ENCODE measurements at regions not wholly inside any gene's neighbourhood (a gene's known extent, or its start where the extent isn't known, plus 50 kb on each side); places are given as distances from the start of the nearest gene placed in this dataset.
"Not testable (repeated sequence)": the region's sequence is repeated elsewhere in the genome, so short reads cannot be mapped to it uniquely, and the experiment has no call there.

DNA sequence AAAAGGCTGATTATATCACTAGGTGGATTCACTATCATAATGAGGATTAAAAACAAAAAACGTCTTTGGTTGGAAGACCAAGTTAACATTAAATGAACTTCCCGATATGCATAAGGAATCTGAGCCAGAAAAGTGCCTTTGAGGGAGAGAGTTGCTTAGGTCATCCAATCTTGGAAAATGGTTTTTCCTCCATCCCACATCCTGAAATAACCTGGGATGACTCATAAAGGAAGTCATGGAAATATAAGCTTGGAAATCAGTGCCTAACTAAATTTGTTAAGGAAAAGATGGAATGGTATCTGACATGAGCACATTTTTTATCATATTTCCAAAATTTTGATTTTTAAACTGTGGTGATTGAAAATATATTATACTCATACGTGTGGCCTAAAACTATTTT is 66.0 kb downstream of the KBTBD8 start:
- DNase-seq, result no peak

DNA sequence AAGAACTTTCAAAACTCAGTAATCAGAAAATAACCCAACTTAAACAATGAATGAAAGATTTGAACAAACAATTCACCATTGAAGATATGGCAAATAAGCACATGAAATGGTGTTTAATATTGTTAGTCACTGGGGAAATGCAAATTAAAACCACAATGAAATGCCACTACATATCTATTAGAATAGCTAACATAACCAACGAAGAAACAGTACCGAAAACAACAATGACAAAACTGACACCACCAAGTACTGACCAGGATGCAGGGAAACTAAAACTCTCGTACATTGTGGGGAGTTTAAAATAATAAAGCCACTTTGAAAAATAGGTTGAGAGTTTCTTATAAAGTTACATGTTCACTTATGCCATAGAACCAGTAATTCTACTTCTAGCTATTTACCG is 69.1 kb downstream of the KBTBD8 start:
- DNase-seq, result no peak

DNA sequence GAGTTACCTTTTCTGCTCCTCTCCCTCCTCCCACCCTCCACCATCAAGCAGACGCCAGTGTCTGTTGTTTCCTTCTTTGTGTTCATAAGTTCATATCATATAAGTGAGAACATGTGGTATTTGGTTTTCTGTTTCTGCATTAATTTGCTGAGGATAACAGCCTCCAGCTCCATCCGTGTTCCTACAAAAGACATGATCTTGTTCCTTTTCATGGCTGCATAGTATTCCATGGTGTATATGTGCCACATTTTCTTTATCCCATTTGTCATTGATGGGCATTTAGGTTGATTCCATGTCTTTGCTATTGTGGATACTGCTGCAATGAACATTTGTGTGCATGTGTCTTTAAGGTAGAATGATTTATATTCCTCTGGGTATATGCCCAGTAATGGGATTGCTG is 74.5 kb downstream of the KBTBD8 start:
- DNase-seq, result not testable (repeated sequence)

DNA sequence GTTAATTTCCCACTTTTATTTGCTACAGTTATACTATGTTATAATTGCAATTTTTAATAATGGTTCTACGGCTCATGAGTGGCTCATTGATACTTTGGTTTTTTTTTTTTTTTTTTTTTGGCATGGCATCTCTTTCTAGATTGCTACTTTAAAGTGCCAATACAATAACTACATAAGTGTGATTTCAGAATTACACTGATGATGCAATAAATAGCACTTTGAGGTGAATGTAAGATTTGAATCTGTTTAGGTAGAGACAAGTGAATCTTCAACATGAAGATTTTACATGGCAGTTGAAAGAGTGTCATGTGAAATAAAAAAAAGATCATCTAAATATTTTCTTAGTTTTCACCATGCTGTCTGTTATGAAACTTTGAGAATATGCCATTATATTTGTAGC is 75.7 kb downstream of the KBTBD8 start:
- no peak for DNase-seq

DNA sequence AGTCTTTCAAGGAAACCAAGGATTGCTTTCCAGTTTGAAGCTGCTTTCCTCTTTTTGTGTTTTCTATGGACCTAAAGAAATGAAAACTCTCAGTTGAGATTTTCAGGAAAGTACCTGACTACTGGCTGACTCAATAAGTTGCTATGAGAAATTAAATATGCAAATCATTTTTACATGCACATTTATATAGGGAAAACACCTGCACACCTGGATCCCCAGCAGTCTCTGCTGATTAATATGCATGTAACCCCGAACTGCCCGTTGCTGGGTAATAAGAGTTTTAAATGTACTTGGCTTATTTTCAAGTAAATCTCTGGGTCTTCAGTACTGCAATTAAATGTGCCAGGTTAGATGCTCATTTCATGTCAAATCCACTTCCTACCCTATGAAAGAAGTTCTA is 77.2 kb downstream of the KBTBD8 start:
- DNase-seq, result no peak

DNA sequence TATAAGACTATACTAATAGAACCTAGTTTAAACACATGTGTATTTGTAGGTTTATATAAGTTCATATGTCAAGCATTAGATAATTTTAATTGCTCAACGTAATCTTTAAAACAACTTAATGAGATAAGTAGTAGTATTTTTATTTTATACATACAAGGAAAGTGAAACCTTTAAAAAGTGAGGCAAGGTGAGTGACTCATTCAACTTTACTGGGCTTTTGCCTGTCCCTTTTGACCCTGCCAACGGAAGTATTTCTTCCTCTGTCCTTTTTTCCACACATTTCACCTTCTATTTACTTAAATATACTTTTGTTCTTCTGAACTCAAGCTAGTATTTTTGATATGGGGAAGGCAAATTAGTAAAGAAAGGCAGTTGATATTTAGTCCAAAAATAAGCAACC is 78.5 kb downstream of the KBTBD8 start:
- no peak for DNase-seq

DNA sequence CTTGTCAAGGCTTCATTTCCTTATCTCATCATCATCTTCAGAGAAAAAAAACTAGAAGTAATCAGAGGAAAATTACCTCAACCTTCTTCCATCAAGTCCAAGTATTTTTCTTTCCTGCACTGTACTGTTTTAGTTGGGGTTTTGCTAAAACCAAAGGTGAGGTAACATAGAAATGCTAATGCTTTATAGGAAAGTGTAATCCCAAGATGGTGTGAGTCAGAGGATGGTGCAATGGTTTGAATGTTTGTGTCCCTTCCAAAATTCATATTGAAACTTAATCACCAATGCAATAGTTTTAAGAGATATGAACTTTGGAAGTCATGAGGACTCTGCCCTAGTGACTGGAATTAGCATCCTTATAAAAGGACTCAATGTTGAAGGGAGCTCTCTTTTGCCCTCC is 79.5 kb downstream of the KBTBD8 start:
- no peak for DNase-seq

DNA sequence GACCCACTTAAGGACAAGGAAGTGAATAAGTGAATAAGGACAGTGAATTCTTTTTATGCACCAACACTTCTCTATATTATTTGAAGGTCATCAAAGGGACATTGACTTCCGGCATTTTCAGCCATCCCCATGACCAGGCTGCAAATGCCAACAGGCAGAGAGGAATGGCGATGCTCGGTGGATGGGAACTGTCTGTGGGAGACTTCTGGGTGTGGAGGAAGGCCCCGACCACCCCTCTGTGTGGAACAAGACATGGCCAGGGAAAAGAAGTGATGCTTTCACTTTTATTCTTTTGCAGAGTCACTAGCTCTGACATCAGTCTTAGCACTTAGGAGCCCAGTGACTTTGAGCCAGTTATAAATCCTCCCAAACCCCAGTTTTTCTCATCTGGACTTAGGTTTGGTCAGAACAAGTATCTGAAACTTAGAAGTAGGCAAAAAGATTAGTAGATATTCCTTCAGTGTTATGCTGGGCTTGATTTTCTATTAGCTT is 84.5 kb downstream of the KBTBD8 start:
- no peak for DNase-seq

DNA sequence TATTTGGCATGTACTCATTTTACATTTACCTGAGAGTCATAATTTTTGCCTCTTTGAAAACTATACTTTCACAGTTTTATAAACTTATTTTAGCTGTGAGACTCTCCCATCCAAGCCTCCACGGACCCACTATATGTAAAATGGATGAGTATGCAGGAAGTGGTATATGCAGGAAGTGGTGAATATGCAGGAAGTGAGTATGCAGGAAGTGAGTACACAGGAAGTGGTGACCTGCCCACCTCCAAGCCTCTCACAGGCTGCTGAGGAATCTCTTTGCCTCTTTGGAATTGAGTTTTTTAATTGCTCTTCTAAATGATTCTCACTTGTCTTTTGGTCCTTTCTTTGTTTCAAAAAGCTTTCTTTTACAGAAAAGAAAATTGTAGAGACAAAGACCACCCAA is 85.2 kb downstream of the KBTBD8 start:
- peak; percentile 16 to 27 for DNase-seq

DNA sequence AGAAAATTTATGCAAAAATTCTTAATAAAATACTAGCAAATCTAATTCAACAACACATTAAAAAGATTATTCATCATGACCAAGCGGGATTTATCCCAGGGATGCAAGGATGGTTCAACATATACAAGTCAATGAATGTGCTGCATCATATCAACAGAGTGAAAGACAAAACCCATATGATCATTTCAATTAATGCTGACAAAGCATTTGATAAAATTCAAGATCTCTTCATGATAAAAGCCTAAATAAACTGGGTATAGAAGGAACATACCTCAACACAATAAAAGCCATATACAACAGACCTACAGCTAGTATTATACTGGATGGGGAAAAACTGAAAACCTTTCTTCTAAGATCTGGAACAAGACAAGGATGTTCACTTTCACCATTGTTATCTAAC is 89.7 kb downstream of the KBTBD8 start:
- DNase-seq, result no peak

DNA sequence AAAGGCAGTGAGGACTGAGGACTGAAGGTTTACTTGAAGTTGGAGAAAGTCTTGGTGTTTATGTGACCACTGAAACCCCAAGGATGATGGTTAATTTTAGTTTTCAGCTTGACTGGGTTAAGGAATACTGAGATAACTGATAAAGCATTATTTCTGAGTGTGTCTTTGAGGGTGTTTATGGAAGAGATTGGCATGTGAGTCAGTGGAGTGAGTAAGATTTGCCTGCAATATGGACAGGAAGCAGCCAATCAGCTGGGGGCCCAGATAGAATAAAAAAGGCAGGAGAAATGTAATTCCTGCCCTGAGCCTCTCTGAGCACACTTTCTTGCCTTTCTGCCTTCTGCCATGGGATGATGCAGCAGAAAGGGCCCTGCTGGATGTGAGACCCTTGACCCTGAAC is 92.4 kb downstream of the KBTBD8 start:
- no peak for DNase-seq

DNA sequence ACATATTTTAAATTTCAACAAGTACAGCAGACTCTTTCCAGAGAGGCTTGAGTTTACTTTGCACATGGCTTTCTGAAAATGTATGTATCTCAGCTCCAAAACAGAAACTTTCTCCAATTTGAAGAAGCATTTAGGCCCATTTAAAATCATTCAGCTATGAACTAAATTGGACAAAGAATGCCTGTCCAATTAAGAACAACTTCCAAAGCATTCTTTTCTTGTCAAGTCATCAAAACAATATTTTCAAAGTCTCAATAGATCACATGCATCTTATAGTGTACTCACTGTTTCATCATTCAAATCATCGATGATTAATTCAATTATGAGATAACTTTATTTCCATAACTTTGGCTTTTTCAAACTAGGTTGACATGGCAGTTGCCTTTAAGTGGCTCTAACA is 95.2 kb downstream of the KBTBD8 start:
- no peak for DNase-seq

DNA sequence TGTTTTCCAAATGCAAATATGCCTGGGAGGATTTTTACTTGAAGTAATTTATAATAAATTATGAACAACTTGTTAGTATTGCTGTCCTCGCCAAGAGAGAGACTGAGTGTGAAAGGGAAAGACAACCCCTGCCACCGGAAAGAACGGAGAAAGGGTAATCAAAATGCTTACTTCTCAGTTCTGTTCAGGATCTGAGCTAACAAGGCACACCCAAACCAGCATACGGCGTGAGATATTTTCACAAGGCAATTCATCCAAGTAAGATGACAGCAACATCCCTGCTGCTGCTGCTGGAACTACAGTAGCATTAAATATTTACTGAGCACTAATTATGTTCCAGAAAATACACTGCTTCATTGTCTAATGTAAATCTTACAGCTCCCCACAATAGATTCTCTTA is 96.1 kb downstream of the KBTBD8 start:
- DNase-seq, result no peak

DNA sequence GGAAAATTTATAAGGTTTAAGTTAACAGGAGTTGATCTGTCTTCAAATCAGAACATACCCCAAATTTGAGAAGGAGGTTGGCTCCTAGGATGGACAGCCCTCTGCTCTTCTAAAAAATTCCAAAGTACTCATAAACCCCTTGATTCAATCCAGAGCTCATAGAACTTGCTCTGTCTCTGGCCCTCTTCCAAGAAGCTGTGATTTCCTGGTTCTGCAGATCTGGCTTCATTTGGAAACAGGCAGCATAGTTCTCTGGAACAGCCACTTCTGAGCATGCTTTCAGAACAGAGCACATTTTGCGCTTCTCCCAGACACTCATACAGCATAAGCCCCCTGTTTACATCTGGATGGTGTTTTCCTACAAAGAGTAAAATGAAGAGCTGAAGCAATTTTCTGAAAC is 96.7 kb downstream of the KBTBD8 start:
- DNase-seq, result no peak

DNA sequence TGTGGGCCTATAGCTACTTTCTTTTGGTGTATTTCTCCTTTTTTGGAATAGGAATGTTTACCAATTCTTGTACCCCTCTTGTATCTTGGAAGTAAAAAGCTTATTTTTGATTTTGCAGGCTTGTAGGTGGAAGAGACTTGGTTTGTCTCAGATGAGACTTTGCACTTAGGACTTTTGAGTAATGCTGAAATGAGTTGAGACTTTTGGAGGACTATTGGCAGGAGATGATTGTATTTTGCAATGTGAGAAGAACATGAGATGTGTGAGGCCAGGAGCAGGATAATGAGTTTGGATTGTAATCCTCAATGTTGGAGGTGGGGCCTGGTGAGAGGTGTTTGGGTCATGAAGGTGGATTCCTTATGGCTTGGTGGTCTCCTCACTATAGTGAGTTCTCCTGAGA is 106.3 kb downstream of the KBTBD8 start:
- DNase-seq, result no peak

DNA sequence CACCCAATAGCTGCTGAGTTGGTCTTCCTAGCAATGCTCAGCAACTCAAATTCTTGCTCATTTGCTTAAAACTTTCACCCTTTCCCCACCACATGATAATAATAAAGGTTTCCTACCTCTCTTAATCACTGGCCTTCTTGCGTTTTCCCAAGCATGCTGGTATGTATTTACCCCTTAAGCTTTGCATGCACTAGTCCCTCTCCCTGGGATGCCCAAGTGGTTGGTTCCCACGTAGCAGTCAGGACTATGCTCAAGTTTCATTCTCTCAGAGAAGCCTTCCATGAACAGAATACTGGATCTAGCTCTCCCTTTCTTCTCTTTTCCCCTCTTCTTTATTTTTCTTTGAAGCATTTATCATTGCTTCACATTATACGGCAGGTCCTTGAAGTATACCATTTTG is 108.8 kb downstream of the KBTBD8 start:
- DNase-seq, result no peak

DNA sequence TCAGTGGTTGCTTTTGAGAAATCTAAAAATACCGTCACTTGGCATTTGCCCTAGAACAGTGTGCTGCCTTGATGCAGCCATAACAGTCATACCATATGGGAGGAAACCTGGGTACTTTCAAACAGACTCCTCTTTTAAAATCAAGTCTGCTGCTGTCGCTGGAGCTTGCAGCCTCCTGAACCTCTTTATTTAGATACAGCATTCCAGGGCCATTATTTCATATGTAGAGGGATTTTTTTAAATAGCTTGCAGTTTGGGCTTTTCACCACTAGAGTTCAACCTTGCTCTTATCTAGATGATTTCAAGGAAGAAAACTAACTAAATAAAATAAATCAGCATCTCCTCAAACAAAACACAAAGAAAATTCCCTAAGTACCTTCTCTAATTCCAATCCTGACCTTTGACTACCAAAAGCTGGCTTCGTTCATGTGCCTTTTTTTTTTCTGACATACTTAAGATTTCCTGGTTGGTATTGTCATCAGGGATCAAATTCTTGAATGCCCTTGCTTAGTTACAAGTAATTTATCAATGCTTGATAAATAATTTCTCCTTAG is 111.6 kb downstream of the KBTBD8 start:
- DNase-seq, result no peak

DNA sequence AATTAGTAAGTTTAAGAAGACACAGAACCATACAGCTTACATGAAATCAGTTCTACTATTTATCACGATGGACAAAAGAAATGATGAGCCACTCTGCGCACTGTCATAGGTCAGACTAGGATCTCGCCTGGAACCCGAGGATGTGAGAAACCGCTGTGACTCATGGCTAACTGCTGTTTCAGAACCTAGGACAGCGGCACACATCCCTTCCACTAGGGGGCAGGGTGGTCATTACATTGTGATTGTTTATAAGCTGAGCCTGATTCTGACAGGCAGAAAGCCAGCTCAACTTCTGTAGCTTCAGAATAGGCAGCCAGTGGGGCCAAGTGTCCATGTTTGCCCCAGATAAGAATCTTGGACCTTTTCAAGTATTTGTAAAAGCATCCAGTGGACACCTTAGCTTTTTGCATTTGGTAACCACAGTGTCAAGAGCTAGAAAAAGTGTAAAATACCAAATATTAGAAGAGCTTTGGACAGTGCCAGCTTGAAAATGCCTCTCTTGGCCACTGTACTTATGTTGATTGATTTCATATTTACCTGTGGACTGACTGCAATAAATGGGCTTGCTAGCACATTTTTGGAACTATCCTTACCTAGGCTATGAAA is 115.8 kb downstream of the KBTBD8 start:
- peak; percentile 71 to 79 for DNase-seq

DNA sequence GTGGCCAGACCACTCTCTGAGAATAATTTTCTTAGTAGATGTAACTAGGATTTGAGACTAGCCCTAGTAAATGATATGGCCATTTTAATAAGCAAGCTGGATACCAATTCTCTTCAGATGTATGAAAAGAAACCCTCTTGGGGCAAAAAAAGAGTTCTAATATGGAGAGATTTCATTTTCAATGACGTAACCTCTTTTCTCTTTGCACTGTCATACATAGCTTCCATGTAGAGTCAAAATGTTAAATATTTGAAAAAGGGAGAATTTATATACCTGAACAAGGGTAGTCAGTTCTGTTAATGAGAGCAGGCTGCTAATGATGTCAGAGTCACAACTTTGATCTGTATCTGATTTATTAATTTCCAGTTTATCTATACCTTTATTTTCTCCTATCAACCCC is 120.0 kb downstream of the KBTBD8 start:
- no peak for DNase-seq

DNA sequence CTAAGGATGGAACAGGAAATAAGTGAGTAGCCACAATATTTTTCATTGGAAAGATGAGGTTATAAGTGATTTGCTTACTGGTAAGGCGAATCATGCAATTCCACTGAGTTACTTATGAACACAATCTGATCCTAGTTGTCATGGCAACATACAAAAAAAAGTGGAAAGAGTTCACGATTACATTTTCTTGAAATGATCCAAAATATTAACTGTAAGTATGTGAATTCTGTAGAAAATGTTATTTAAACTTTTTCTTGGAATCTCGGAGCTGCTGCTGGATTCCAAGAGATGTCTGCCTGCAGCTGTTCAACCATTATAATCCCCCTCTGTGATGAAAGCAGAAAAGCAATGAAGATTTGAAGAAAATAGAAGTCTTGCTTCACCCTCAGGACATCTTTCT is 120.5 kb downstream of the KBTBD8 start:
- no peak for DNase-seq

DNA sequence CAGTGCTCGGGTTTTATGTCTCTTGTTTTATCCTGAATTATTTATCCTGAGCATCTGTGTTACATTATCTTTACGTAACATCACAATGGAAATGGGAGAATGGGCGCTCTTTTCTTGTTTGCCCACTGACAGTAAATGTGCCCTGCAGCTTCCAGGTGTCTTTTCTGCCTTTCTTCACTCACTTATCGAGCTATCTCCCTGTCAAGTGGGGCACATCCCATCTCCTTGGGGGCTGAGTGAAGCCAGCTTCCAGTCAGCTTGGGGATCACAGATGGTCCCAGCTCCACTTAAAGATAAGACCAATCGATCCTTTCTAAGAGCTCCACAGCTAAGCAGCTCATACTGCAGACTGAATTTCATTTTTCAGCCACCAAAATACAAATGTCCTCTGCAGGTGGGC is 125.8 kb downstream of the KBTBD8 start:
- DNase-seq, result no peak

DNA sequence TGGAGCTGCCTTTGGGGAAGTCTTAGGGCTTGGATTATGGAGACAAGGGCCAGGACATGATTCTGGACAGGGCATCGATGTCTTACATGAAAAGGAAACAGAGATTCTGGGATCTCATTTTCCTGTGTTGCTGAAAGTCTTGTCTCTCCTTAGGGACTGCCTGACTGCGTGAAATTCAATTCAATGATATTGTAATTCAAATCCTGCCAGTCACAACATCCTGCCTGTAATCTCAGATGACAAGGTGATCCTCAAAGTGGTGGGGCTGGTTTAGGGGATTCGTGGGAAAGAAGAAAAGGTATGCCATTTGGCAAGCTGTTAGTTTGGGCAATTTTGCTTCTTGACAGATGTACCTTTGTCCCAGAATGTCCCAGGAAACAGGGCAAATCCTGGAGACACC is 129.1 kb downstream of the KBTBD8 start:
- DNase-seq, result no peak

DNA sequence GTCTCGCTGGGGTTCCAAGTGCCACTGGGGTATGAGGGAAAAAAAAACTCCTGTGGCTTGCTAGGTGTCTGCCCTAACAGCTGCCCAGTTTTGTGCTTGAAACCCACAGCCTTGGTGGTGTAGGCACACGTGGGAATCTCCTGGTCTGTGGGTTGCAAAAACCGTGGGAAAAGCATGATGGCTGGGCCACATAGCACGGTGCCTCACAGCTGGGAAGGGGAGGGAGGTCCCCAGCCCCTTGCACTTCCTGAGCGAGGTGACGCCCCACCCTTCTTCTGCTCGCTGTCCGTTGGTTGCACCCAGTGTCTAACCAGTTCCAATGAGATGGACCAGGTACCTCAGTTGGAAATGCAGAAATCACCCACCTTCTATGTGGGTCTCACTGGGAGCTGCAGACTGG is 144.3 kb downstream of the KBTBD8 start:
- DNase-seq, result no peak

DNA sequence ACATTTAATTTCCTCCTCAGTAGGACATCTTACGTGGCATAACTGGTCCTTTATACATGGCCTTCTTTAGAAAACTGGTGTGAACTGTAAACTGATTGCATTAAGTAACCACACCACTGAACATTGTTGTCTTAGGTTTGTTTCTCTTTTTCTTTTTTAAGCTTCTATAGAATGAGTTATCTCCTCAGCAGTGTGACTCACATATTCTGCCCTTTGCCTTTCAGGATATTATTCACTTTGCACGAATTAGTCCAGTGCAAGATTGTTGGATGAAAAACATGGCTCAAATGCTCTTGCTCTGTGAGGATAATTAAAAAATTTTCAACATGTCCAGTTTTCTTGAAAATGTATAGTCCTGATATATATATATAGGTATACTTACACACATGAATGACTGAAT is 147.6 kb downstream of the KBTBD8 start:
- DNase-seq, result no peak

DNA sequence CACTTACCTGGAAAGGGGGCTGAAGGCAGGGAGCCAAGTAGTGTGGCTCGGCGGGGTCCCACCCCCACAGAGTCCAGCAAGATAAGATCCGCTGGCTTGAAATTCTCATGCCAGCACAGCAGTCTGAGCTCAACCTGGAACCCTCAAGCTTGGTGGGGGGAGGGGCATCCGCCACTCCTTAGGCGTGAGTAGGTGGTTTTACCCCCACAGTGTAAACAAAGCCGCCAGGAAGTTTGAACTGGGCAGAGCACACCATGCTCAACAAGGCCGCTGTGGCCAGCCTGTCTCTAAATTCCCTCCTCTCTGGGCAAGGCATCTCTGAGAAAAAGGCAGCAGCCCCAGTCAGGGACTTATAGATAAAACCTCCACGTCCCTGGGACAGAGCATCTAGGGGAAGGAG is 156.3 kb downstream of the KBTBD8 start:
- DNase-seq, result no peak
